MM.1S (cell line): ENCODE measurements at regions not wholly inside any gene's neighbourhood (a gene's known extent, or its start where the extent isn't known, plus 50 kb on each side); places are given as distances from the start of the nearest gene placed in this dataset.
"Not testable (repeated sequence)": the region's sequence is repeated elsewhere in the genome, so short reads cannot be mapped to it uniquely, and the experiment has no call there.

ENCODE experiments used
- DNase-seq: peaks from one replicate; pipeline ENCODE4 v3.0.0-alpha.2; 2015
- H2AFZ ChIP-seq: fragments of 300-600 bp; sonication (generic); 2 replicates; pipeline ENCODE4 v1.6.0; 2016; ENCODE audit warnings: antibody characterized with exemption, low read length
- H3F3A ChIP-seq: fragments of 300-600 bp; sonication (generic); 2 replicates; pipeline ENCODE4 v1.6.1; 2016; ENCODE audit warnings: mild to moderate bottlenecking, antibody characterized with exemption, low read length, moderate library complexity, mixed read lengths; ENCODE audit not compliant: insufficient read depth
- H3K27ac ChIP-seq: fragments of 300-600 bp; sonication (generic); 2 replicates; pipeline ENCODE4 v1.5.1; 2016; ENCODE audit warnings: mild to moderate bottlenecking, low read length
- H3K27me3 ChIP-seq: fragments of 300-600 bp; sonication (generic); replicated peaks from 2 replicates; pipeline ENCODE4 v1.6.0; 2016; ENCODE audit warnings: low read length; ENCODE audit not compliant: insufficient read depth
- H3K36me3 ChIP-seq: fragments of 300-600 bp; sonication (generic); replicated peaks from 2 replicates; pipeline ENCODE4 v1.6.1; 2016; ENCODE audit warnings: mild to moderate bottlenecking, low read length, mixed read lengths; ENCODE audit not compliant: insufficient read depth
- H3K4me1 ChIP-seq: fragments of 300-600 bp; sonication (generic); 2 replicates; pipeline ENCODE4 v1.6.1; 2016; ENCODE audit warnings: low read length, mixed read lengths
- H3K4me2 ChIP-seq: fragments of 300-600 bp; sonication (generic); 2 replicates; pipeline ENCODE4 v1.6.0; 2016; ENCODE audit warnings: low read depth, low read length
- H3K4me3 ChIP-seq: fragments of 300-600 bp; sonication (generic); 2 replicates; pipeline ENCODE4 v1.5.1; 2016; ENCODE audit warnings: low read length, mixed read lengths
- H3K79me2 ChIP-seq: fragments of 300-600 bp; sonication (generic); 2 replicates; pipeline ENCODE4 v1.6.1; 2016; ENCODE audit warnings: mixed run types, low read length, mixed read lengths
- H3K9ac ChIP-seq: fragments of 300-600 bp; sonication (generic); 2 replicates; pipeline ENCODE4 v1.6.1; 2016; ENCODE audit warnings: low read length, mixed read lengths
- H3K9me2 ChIP-seq: fragments of 300-600 bp; sonication (generic); replicated peaks from 2 replicates; pipeline ENCODE4 v1.6.1; 2016; ENCODE audit warnings: mild to moderate bottlenecking, low read length, mixed read lengths; ENCODE audit not compliant: insufficient read depth
- H3K9me3 ChIP-seq: fragments of 300-600 bp; sonication (generic); replicated peaks from 2 replicates; pipeline ENCODE4 v1.6.1; 2016; ENCODE audit warnings: mild to moderate bottlenecking, low read length, mixed read lengths; ENCODE audit not compliant: insufficient read depth
- H4K20me1 ChIP-seq: fragments of 300-600 bp; sonication (generic); 2 replicates; pipeline ENCODE4 v1.6.1; 2016; ENCODE audit warnings: mild to moderate bottlenecking, low read length, moderate library complexity, mixed read lengths; ENCODE audit not compliant: insufficient read depth
- CTCF ChIP-seq: fragments of 300-600 bp; sonication (generic); IDR thresholded peaks from 2 replicates; pipeline ENCODE4 v1.5.1; 2016; ENCODE audit warnings: antibody characterized with exemption, low read length, mixed read lengths
- EZH2 ChIP-seq: fragments of 300-600 bp; sonication (generic); optimal IDR thresholded peaks from 2 replicates; pipeline ENCODE3; 2017; ENCODE audit warnings: low read depth, mild to moderate bottlenecking, antibody characterized with exemption, low read length, mixed read lengths
- EZH2phosphoT487 ChIP-seq: fragments of 300-600 bp; sonication (generic); IDR thresholded peaks from 2 replicates; pipeline ENCODE4 v1.6.1; 2018; ENCODE audit warnings: antibody characterized with exemption, low read length

GRCh38 chr14:43258396-43258795 lies 1248.7 kb downstream of the FSCB start:
- Histone ChIP-seq H3K27me3 (no peaks in the 10 kb centered on the region), H2AFZ (no peak overlapping the region), H3K36me3 (no peaks in the 10 kb centered on the region), H3K79me2 (no peaks in the 10 kb centered on the region), H3K4me1 (no peaks in the 10 kb centered on the region), H3K4me3 (no peak overlapping the region), H3K4me2 (no peak overlapping the region), H3K9me2 (no peaks in the 10 kb centered on the region), H3F3A (no peaks in the 10 kb centered on the region), H3K9me3 (no peaks in the 10 kb centered on the region), H4K20me1 (no peaks in the 10 kb centered on the region), H3K9ac (no peak overlapping the region), H3K27ac (no peak overlapping the region)
- no peak for DNase-seq
- TF ChIP-seq EZH2phosphoT487 (no peak), CTCF (no peak), EZH2 (no peak)

GRCh38 chr14:43256996-43257395 lies 1250.1 kb downstream of the FSCB start:
- H3K9ac ChIP-seq, DNase-seq, H3F3A ChIP-seq, H2AFZ ChIP-seq, H3K9me3 ChIP-seq, H3K79me2 ChIP-seq, H3K9me2 ChIP-seq, H3K4me2 ChIP-seq, H3K27ac ChIP-seq, H3K4me3 ChIP-seq, H3K27me3 ChIP-seq, H4K20me1 ChIP-seq, H3K4me1 ChIP-seq, H3K36me3 ChIP-seq: not testable (repeated sequence)

- Histone ChIP-seq H3K4me2 (no peak overlapping the region), H3K36me3 (no peaks in the 10 kb centered on the region), H3K4me1 (no peaks in the 10 kb centered on the region), H3K79me2 (no peaks in the 10 kb centered on the region), H3K9me2 (no peaks in the 10 kb centered on the region), H3K27ac (no peak overlapping the region), H4K20me1 (no peaks in the 10 kb centered on the region), H3F3A (no peaks in the 10 kb centered on the region), H3K9me3 (no peaks in the 10 kb centered on the region), H3K4me3 (no peak overlapping the region), H3K9ac (no peak overlapping the region), H2AFZ (no peak overlapping the region), H3K27me3 (no peaks in the 10 kb centered on the region)
- TF ChIP-seq EZH2phosphoT487: no peak
- TF ChIP-seq CTCF: no peak
- no peak for TF ChIP-seq EZH2
- DNase-seq: no peak
These were observed 1254.2 kb downstream of the FSCB start for GRCh38 chr14:43252866-43253265.

- H3K9ac ChIP-seq: no peak overlapping the region
These were observed 1257.5 kb downstream of the FSCB start for GRCh38 chr14:43249591-43249990.

More at GRCh38 chr14:43249591-43249990, 1257.5 kb downstream of the FSCB start:
- no peak for DNase-seq
- TF ChIP-seq CTCF (no peak), EZH2phosphoT487 (no peak), EZH2 (no peak)
- Histone ChIP-seq H3K4me3 (no peak overlapping the region), H3K36me3 (no peaks in the 10 kb centered on the region), H2AFZ (no peak overlapping the region), H3K27me3 (no peaks in the 10 kb centered on the region), H3K9me3 (no peaks in the 10 kb centered on the region), H3K4me2 (no peak overlapping the region), H3K79me2 (no peaks in the 10 kb centered on the region), H4K20me1 (no peaks in the 10 kb centered on the region), H3K4me1 (no peaks in the 10 kb centered on the region), H3K9me2 (no peaks in the 10 kb centered on the region), H3K27ac (no peak overlapping the region), H3F3A (no peaks in the 10 kb centered on the region)
